Astrocyte of the spinal cord (primary cell): ENCODE measurements at regions not wholly inside any gene's neighbourhood (a gene's known extent, or its start where the extent isn't known, plus 50 kb on each side); places are given as distances from the start of the nearest gene placed in this dataset.

Experiments
- DNase-seq: peaks from one replicate; pipeline ENCODE4 v3.0.0; 2011; ENCODE audit warnings: low read depth, low spot score
- H3K4me3 ChIP-seq: 2 replicates; pipeline ENCODE4 v1.5.1; 2011; ENCODE audit warnings: low read depth, mild to moderate bottlenecking, low read length, moderate library complexity
- CTCF ChIP-seq: IDR thresholded peaks from 2 replicates; pipeline ENCODE4 v1.5.1; 2012; ENCODE audit warnings: low read depth, mild to moderate bottlenecking, low read length, inconsistent platforms
- in situ Hi-C: cut with HindIII; loops from 2 replicates; pipeline ENCODE4 v1.10.0; 2017; ENCODE audit warnings: low sequenced_read_pairs

GRCh38 chr11:105202844-105203548 is 63.4 kb upstream of the CARD18 start:
- DNase-seq = peak; percentile 35
- no peak for TF ChIP-seq CTCF
- H3K4me3 ChIP-seq = no peak overlapping the region
- in situ Hi-C loops = no loop called here

GRCh38 chr11:105202422-105202821 is 62.9 kb upstream of the CARD18 start:
- TF ChIP-seq CTCF = no peak
- in situ Hi-C loops = no loop called here
- no peak for DNase-seq
- no peak overlapping the region for H3K4me3 ChIP-seq

GRCh38 chr11:105201166-105201565 is 61.6 kb upstream of the CARD18 start:
- no peak for DNase-seq
- TF ChIP-seq CTCF = no peak
- in situ Hi-C loops = no loop called here
- no peak overlapping the region for H3K4me3 ChIP-seq

GRCh38 chr11:105197071-105197815 is 57.7 kb upstream of the CARD18 start:
- in situ Hi-C loops = no loop called here
- no peak for TF ChIP-seq CTCF

GRCh38 chr11:105193260-105193659 is 53.7 kb upstream of the CARD18 start:
- DNase-seq = no peak
- no peak for TF ChIP-seq CTCF
- H3K4me3 ChIP-seq = no peak overlapping the region
- in situ Hi-C loops = no loop called here

More at GRCh38 chr11:105197071-105197815, 57.7 kb upstream of the CARD18 start:
- no peak overlapping the region for H3K4me3 ChIP-seq
- no peak for DNase-seq

GRCh38 chr11:105192115-105192514 is 52.5 kb upstream of the CARD18 start:
- no peak overlapping the region for H3K4me3 ChIP-seq
- DNase-seq = no peak
- in situ Hi-C loops = no loop called here
- no peak for TF ChIP-seq CTCF
